Spleen (tissue), 11 donors: ENCODE measurements at regions not wholly inside any gene's neighbourhood (a gene's known extent, or its start where the extent isn't known, plus 50 kb on each side); places are given as distances from the start of the nearest gene placed in this dataset.
"Not testable (repeated sequence)": the region's sequence is repeated elsewhere in the genome, so short reads cannot be mapped to it uniquely, and the experiment has no call there.

Experiments
- DNase-seq: peaks from one replicate; pipeline ENCODE4 v3.0.0-alpha.2; 2020
- H3K27ac ChIP-seq, 8 donors: fragments of 200-600 bp; sonication (generic) in 7 of 8; 1 replicate in 4 of 8; 2 replicates in 4 of 8; pipeline versions ENCODE4 v1.5.0 to v1.8.0; 2016 to 2021; ENCODE audit warnings: inconsistent platforms in 4 of 8, mild to moderate bottlenecking in 4 of 8, moderate library complexity in 1 of 8
- H3K27me3 ChIP-seq, 7 donors: fragments of 200-600 bp; sonication (generic) in 6 of 7; replicated peaks in 1 of 7; 1 replicate in 4 of 7; 2 replicates in 3 of 7; pipeline versions ENCODE4 v1.5.0 to v1.8.0; 2016 to 2021; ENCODE audit warnings: inconsistent platforms in 3 of 7, mild to moderate bottlenecking in 1 of 7
- H3K36me3 ChIP-seq, 6 donors: fragments of 200-600 bp; sonication (generic) in 5 of 6; 1 replicate in 4 of 6; 2 replicates in 2 of 6; pipeline versions ENCODE4 v1.5.0 to v1.8.0; 2016 to 2021; ENCODE audit warnings: inconsistent platforms in 2 of 6
- H3K4me1 ChIP-seq, 6 donors: fragments of 200-600 bp; sonication (generic) in 5 of 6; 1 replicate in 3 of 6; 2 replicates in 3 of 6; pipeline versions ENCODE4 v1.5.0 to v1.8.0; 2016 to 2021; ENCODE audit warnings: inconsistent platforms in 3 of 6
- H3K4me3 ChIP-seq, 8 donors: fragments of 200-600 bp; sonication (generic) in 7 of 8; 1 replicate in 4 of 8; 2 replicates in 4 of 8; pipeline versions ENCODE4 v1.5.0 to v1.8.0; 2016 to 2021; ENCODE audit warnings: inconsistent platforms in 4 of 8, mild to moderate bottlenecking in 4 of 8, moderate library complexity in 2 of 8
- H3K9me3 ChIP-seq, 8 donors: fragments of 200-600 bp; sonication (generic) in 7 of 8; 1 replicate in 4 of 8; 2 replicates in 4 of 8; pipeline versions ENCODE4 v1.5.0 to v1.8.0; 2016 to 2021; ENCODE audit warnings: inconsistent platforms in 4 of 8
- CTCF ChIP-seq, 11 experiments: fragments of 200-600 bp in 7 of 11; fragments of 450-650 bp in 4 of 11; sonication (generic) in 4 of 11; IDR thresholded peaks in 8 of 11; conservative IDR thresholded peaks in 3 of 11; 1 replicate in 7 of 11; 2 replicates in 4 of 11; pipeline versions ENCODE4 v1.4.0 to v1.8.0; 2016 to 2021; ENCODE audit warnings: antibody characterized with exemption in 11 of 11, inconsistent platforms in 4 of 11, mild to moderate bottlenecking in 1 of 11
- POLR2A ChIP-seq, 3 donors: fragments of 450-650 bp; IDR thresholded peaks; one replicate each; pipeline ENCODE4 v1.5.1; 2017; ENCODE audit warnings: antibody characterized with exemption in 3 of 3, mild to moderate bottlenecking in 1 of 3
- POLR2AphosphoS5 ChIP-seq, 3 donors: sonication (generic); formaldehyde crosslinking; IDR thresholded peaks; one replicate each; pipeline ENCODE4 v1.5.1; 2017; ENCODE audit warnings: antibody characterized with exemption in 3 of 3
- WGBS, 5 donors: extraction: QIAGEN DNeasy Blood & Tissue Kit in 3 of 5; methylation state at CpG; one replicate each; pipeline versions ENCODE4 v1.1.5 to v1.1.7; 2013 to 2018; 5-methylcytosine and 5-hydroxymethylcytosine counted together
- intact Hi-C: fragments of 100-400 bp; cut with DNase I; formaldehyde crosslinking; loops from one replicate; pipeline ENCODE4 v1.15.0; 2023; ENCODE audit warnings: low total_unique reads
- donor health status: healthy with polysubstance abuse.
- donor health status: DM: no; HTN: no; CAD: no; lungs with moderate emphysema.
- donor health status: DM: no; HTN: no; CAD: no.
- donor health status: Bipolar disorder and iron deficiency.
- donor health status: healthy.
- donor health status: DM: no; HTN: no; CAD: no.
- donor health status: DM: yes; HTN: yes; CAD: no.

- DNase-seq = no peak
- H3K27me3 ChIP-seq = no peaks in the 10 kb centered on the region
Measured at GRCh38 chr12:79993106-79993862, 58.4 kb upstream of the PPP1R12A start.

GRCh38 chr12:79991586-79991985, 56.7 kb upstream of the PPP1R12A start:
- TF ChIP-seq CTCF (IDR thresholded peaks at IDR 0.05 in 8 of 11, conservative IDR thresholded peaks at IDR 0.05 in 3 of 11) = no peak
- TF ChIP-seq POLR2AphosphoS5 (IDR thresholded peaks at IDR 0.05) = no peak
- TF ChIP-seq POLR2A (IDR thresholded peaks at IDR 0.05) = no peak
- H3K27me3 ChIP-seq = no peaks in the 10 kb centered on the region
- no peak overlapping the region for H3K4me3 ChIP-seq
- H3K9me3 ChIP-seq = no peaks in the 10 kb centered on the region
- H3K4me1 ChIP-seq = no peaks in the 10 kb centered on the region
- no peaks in the 10 kb centered on the region for H3K36me3 ChIP-seq
- intact Hi-C loops = no loop called here
- no peak for DNase-seq
- WGBS, 5 donors = 73 to 93% (median 82%) methylated on average over 3 of the region's 3 CpGs
- H3K27ac ChIP-seq = no peak overlapping the region

More at GRCh38 chr12:79993106-79993862, 58.4 kb upstream of the PPP1R12A start:
- Histone ChIP-seq H3K4me1 (peaks cover 0 to 7% (median 2%) of the 10 kb centered on the region in 6 donors), H3K27ac (no peak overlapping the region), H3K36me3 (no peaks in the 10 kb centered on the region), H3K4me3 (no peak overlapping the region), H3K9me3 (no peaks in the 10 kb centered on the region)
- no peak for TF ChIP-seq POLR2AphosphoS5 (IDR thresholded peaks at IDR 0.05)
- TF ChIP-seq POLR2A (IDR thresholded peaks at IDR 0.05) = no peak
- no peak for TF ChIP-seq CTCF (IDR thresholded peaks at IDR 0.05 in 8 of 11, conservative IDR thresholded peaks at IDR 0.05 in 3 of 11)
- intact Hi-C loops = no loop called here
- 92 to 100% (median 97%) methylated on average over 13 to 43 of the region's 43 CpGs for WGBS, 5 donors

- H3K27me3 ChIP-seq, H3K9me3 ChIP-seq, H3K27ac ChIP-seq, H3K4me1 ChIP-seq, DNase-seq, H3K4me3 ChIP-seq, H3K36me3 ChIP-seq, intact Hi-C loops: not testable (repeated sequence)
- WGBS, 5 donors = 86 to 91% (median 89%) methylated on average over 10 of the region's 10 CpGs
Measured at GRCh38 chr12:79990509-79991338, 55.8 kb upstream of the PPP1R12A start.

- H3K4me1 ChIP-seq = no peaks in the 10 kb centered on the region
- DNase-seq = no peak
- no peak overlapping the region for H3K27ac ChIP-seq
- H3K36me3 ChIP-seq = no peaks in the 10 kb centered on the region
- H3K27me3 ChIP-seq = no peaks in the 10 kb centered on the region
- no peaks in the 10 kb centered on the region for H3K9me3 ChIP-seq
- H3K4me3 ChIP-seq = no peak overlapping the region
- intact Hi-C loops = no loop called here
- TF ChIP-seq POLR2A (IDR thresholded peaks at IDR 0.05) = no peak
- no peak for TF ChIP-seq POLR2AphosphoS5 (IDR thresholded peaks at IDR 0.05)
- no peak for TF ChIP-seq CTCF (IDR thresholded peaks at IDR 0.05 in 8 of 11, conservative IDR thresholded peaks at IDR 0.05 in 3 of 11)
Measured at GRCh38 chr12:79988368-79988767, 53.5 kb upstream of the PPP1R12A start.
